WTC11 (cell line): ENCODE measurements at regions not wholly inside any gene's neighbourhood (a gene's known extent, or its start where the extent isn't known, plus 50 kb on each side); places are given as distances from the start of the nearest gene placed in this dataset.

Source experiments
- ATAC-seq: fragments of 200-7000 bp; cut with Tn5 transposase; 2 replicates; pipeline ENCODE4 v1.10.0; 2021; ENCODE audit warnings: mild to moderate bottlenecking, moderate library complexity
- CTCF ChIA-PET: fragments of 300-600 bp; sonication (Branson Sonifier 250); formaldehyde crosslinking; loops from one replicate; lab custom pipeline; 2021; ENCODE audit warnings: antibody characterized with exemption; lab: Charles Lee
- POLR2A ChIA-PET: fragments of 350-600 bp; sonication (Branson Sonifier 250); formaldehyde crosslinking; loops from one replicate; lab custom pipeline; 2021; ENCODE audit warnings: antibody characterized with exemption; lab: Charles Lee
- DNase-seq: peaks from one replicate; pipeline ENCODE4 v3.0.0; 2021; ENCODE audit warnings: low spot score
- H3K27ac Mint-ChIP-seq: 2 replicates; pipeline ENCODE4 v1.8.0; 2021; ENCODE audit warnings: mixed read lengths
- H3K27me3 Mint-ChIP-seq: 2 replicates; pipeline ENCODE4 v1.8.0; 2021; ENCODE audit warnings: low read depth, mild to moderate bottlenecking, moderate library complexity, mixed read lengths
- H3K36me3 Mint-ChIP-seq: 2 replicates; pipeline ENCODE4 v1.8.0; 2021; ENCODE audit warnings: mixed read lengths
- H3K4me1 Mint-ChIP-seq: 2 replicates; pipeline ENCODE4 v1.8.0; 2022; ENCODE audit warnings: mixed read lengths
- H3K4me3 Mint-ChIP-seq: 2 replicates; pipeline ENCODE4 v1.8.0; 2021; ENCODE audit warnings: mild to moderate bottlenecking, moderate library complexity, mixed read lengths
- H3K9me3 Mint-ChIP-seq: 2 replicates; pipeline ENCODE4 v1.8.0; 2021; ENCODE audit warnings: mixed read lengths
- CREM ChIP-seq: sonication (generic); formaldehyde crosslinking; IDR thresholded peaks from 2 replicates; pipeline ENCODE4 v1.8.1; 2022; ENCODE audit warnings: mild to moderate bottlenecking, missing genetic modification reagents, moderate library complexity
- CTCF ChIP-seq: fragments of 200-600 bp; IDR thresholded peaks from 2 replicates; pipeline ENCODE4 v1.8.0; 2022; ENCODE audit warnings: antibody characterized with exemption
- E2F1 ChIP-seq: sonication (generic); formaldehyde crosslinking; IDR thresholded peaks from 2 replicates; pipeline ENCODE4 v1.8.0; 2022; ENCODE audit warnings: mild to moderate bottlenecking, missing genetic modification reagents
- E2F4 ChIP-seq: sonication (generic); formaldehyde crosslinking; IDR thresholded peaks from 2 replicates; pipeline ENCODE4 v1.8.1; 2022; ENCODE audit warnings: low read depth, mild to moderate bottlenecking, moderate library complexity, missing genetic modification reagents, borderline replicate concordance
- FOXP1 ChIP-seq: sonication (generic); formaldehyde crosslinking; IDR thresholded peaks from 2 replicates; pipeline ENCODE4 v1.8.0; 2022; ENCODE audit warnings: missing genetic modification reagents, mild to moderate bottlenecking, moderate library complexity, borderline replicate concordance
- IRF2 ChIP-seq: sonication (generic); formaldehyde crosslinking; IDR thresholded peaks from 2 replicates; pipeline ENCODE4 v1.8.0; 2022; ENCODE audit warnings: low read depth, missing genetic modification reagents, borderline replicate concordance
- JAZF1 ChIP-seq: fragments of 250-450 bp; sonication (Bioruptor Pico); IDR thresholded peaks from 2 replicates; pipeline ENCODE4 v1.9.0; 2021; ENCODE audit warnings: moderate library complexity, mild to moderate bottlenecking, inconsistent platforms
- NFE2L1 ChIP-seq: sonication (generic); formaldehyde crosslinking; IDR thresholded peaks from 2 replicates; pipeline ENCODE4 v1.8.1; 2023; ENCODE audit warnings: missing genetic modification reagents
- NFYB ChIP-seq: sonication (generic); formaldehyde crosslinking; conservative IDR thresholded peaks from 2 replicates; pipeline ENCODE4 v1.8.0; 2022; ENCODE audit warnings: low read depth, missing genetic modification reagents
- NR1H2 ChIP-seq: sonication (generic); formaldehyde crosslinking; IDR thresholded peaks from 2 replicates; pipeline ENCODE4 v1.9.0; 2021; ENCODE audit warnings: mild to moderate bottlenecking, moderate library complexity, missing genetic modification reagents
- RELA ChIP-seq: sonication (generic); formaldehyde crosslinking; IDR thresholded peaks from 2 replicates; pipeline ENCODE4 v1.8.1; 2022; ENCODE audit warnings: missing genetic modification reagents, mild to moderate bottlenecking, borderline replicate concordance
- SMAD3 ChIP-seq: sonication (generic); formaldehyde crosslinking; IDR thresholded peaks from 2 replicates; pipeline ENCODE4 v1.8.0; 2022; ENCODE audit warnings: missing genetic modification reagents, mild to moderate bottlenecking, borderline replicate concordance
- SOX15 ChIP-seq: fragments of 250-450 bp; sonication (Bioruptor Pico); IDR thresholded peaks from 2 replicates; pipeline ENCODE4 v1.9.0; 2021; ENCODE audit warnings: mild to moderate bottlenecking
- SP1 ChIP-seq: sonication (generic); formaldehyde crosslinking; conservative IDR thresholded peaks from 2 replicates; pipeline ENCODE4 v1.8.1; 2022; ENCODE audit warnings: missing genetic modification reagents
- TEAD1 ChIP-seq: sonication (generic); formaldehyde crosslinking; IDR thresholded peaks from 2 replicates; pipeline ENCODE4 v1.8.0; 2022; ENCODE audit warnings: mild to moderate bottlenecking, missing genetic modification reagents
- ZBTB21 ChIP-seq: sonication (generic); formaldehyde crosslinking; IDR thresholded peaks from 2 replicates; pipeline ENCODE4 v1.8.1; 2023; ENCODE audit warnings: mild to moderate bottlenecking, missing genetic modification reagents, borderline replicate concordance
- ZNF121 ChIP-seq: sonication (generic); formaldehyde crosslinking; IDR thresholded peaks from 2 replicates; pipeline ENCODE4 v1.8.0; 2023; ENCODE audit warnings: missing genetic modification reagents
- ZNF423 ChIP-seq: fragments of 250-450 bp; sonication (Bioruptor Pico); IDR thresholded peaks from 2 replicates; pipeline ENCODE4 v2.1.2; 2022; ENCODE audit warnings: mild to moderate bottlenecking, moderate library complexity
- TF ChIP-seq, protein P1 (sequence below): sonication (generic); formaldehyde crosslinking; IDR thresholded peaks from 2 replicates; pipeline ENCODE4 v1.8.0; 2022; ENCODE audit warnings: mild to moderate bottlenecking, missing genetic modification reagents
- TF ChIP-seq, protein P2 (sequence below): fragments of 250-450 bp; sonication (Bioruptor Pico); IDR thresholded peaks from 2 replicates; pipeline ENCODE4 v1.9.0; 2021; ENCODE audit warnings: mild to moderate bottlenecking, borderline replicate concordance
- TF ChIP-seq, protein P3 (sequence below): fragments of 250-450 bp; sonication (Bioruptor Pico); IDR thresholded peaks from 2 replicates; pipeline ENCODE4 v2.1.2; 2022; ENCODE audit warnings: mild to moderate bottlenecking, moderate library complexity
- TF ChIP-seq, protein P4 (sequence below): sonication (generic); formaldehyde crosslinking; IDR thresholded peaks from 2 replicates; pipeline ENCODE4 v1.8.1; 2022; ENCODE audit warnings: low read depth, missing genetic modification reagents, borderline replicate concordance

- Mint-ChIP-seq H3K9me3 (peaks cover 9% of the 10 kb centered on the region), H3K36me3 (peaks cover 3% of the 10 kb centered on the region; the same call in 1 of the 2 replicates), H3K27me3 (peaks cover 3% of the 10 kb centered on the region), H3K27ac (no peak overlapping the region; the same call in 1 of the 2 replicates), H3K4me3 (no peak overlapping the region), H3K4me1 (peaks cover 42% of the 10 kb centered on the region)
- ChIA-PET POLR2A (no interaction called here), CTCF (no interaction called here)
- TF ChIP-seq E2F1 (CRISPR knock-in tag) (no peak), RELA (CRISPR knock-in tag) (no peak), CTCF (no peak), SP1 (CRISPR knock-in tag) (no peak), NFYB (CRISPR knock-in tag) (no peak), SOX15 (no peak), FOXP1 (CRISPR knock-in tag) (no peak), TEAD1 (no peak), ZNF423 (CRISPR knock-in tag) (no peak), IRF2 (CRISPR knock-in tag) (no peak), NFE2L1 (CRISPR knock-in tag) (no peak), NR1H2 (CRISPR knock-in tag) (no peak), SMAD3 (CRISPR knock-in tag) (no peak), JAZF1 (no peak)
- TF ChIP-seq, protein P1, sequence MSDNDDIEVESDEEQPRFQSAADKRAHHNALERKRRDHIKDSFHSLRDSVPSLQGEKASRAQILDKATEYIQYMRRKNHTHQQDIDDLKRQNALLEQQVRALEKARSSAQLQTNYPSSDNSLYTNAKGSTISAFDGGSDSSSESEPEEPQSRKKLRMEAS, result no peak
- TF ChIP-seq, protein P2, sequence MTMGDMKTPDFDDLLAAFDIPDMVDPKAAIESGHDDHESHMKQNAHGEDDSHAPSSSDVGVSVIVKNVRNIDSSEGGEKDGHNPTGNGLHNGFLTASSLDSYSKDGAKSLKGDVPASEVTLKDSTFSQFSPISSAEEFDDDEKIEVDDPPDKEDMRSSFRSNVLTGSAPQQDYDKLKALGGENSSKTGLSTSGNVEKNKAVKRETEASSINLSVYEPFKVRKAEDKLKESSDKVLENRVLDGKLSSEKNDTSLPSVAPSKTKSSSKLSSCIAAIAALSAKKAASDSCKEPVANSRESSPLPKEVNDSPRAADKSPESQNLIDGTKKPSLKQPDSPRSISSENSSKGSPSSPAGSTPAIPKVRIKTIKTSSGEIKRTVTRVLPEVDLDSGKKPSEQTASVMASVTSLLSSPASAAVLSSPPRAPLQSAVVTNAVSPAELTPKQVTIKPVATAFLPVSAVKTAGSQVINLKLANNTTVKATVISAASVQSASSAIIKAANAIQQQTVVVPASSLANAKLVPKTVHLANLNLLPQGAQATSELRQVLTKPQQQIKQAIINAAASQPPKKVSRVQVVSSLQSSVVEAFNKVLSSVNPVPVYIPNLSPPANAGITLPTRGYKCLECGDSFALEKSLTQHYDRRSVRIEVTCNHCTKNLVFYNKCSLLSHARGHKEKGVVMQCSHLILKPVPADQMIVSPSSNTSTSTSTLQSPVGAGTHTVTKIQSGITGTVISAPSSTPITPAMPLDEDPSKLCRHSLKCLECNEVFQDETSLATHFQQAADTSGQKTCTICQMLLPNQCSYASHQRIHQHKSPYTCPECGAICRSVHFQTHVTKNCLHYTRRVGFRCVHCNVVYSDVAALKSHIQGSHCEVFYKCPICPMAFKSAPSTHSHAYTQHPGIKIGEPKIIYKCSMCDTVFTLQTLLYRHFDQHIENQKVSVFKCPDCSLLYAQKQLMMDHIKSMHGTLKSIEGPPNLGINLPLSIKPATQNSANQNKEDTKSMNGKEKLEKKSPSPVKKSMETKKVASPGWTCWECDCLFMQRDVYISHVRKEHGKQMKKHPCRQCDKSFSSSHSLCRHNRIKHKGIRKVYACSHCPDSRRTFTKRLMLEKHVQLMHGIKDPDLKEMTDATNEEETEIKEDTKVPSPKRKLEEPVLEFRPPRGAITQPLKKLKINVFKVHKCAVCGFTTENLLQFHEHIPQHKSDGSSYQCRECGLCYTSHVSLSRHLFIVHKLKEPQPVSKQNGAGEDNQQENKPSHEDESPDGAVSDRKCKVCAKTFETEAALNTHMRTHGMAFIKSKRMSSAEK (CRISPR knock-in tag), result no peak
- TF ChIP-seq, protein P3, sequence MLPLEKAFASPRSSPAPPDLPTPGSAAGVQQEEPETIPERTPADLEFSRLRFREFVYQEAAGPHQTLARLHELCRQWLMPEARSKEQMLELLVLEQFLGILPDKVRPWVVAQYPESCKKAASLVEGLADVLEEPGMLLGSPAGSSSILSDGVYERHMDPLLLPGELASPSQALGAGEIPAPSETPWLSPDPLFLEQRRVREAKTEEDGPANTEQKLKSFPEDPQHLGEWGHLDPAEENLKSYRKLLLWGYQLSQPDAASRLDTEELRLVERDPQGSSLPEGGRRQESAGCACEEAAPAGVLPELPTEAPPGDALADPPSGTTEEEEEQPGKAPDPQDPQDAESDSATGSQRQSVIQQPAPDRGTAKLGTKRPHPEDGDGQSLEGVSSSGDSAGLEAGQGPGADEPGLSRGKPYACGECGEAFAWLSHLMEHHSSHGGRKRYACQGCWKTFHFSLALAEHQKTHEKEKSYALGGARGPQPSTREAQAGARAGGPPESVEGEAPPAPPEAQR (CRISPR knock-in tag), result no peak
- ATAC-seq (no peak), DNase-seq (no peak)
Measured at GRCh38 chr9:87340391-87340790, 157.3 kb upstream of the DAPK1 start.

DNA sequence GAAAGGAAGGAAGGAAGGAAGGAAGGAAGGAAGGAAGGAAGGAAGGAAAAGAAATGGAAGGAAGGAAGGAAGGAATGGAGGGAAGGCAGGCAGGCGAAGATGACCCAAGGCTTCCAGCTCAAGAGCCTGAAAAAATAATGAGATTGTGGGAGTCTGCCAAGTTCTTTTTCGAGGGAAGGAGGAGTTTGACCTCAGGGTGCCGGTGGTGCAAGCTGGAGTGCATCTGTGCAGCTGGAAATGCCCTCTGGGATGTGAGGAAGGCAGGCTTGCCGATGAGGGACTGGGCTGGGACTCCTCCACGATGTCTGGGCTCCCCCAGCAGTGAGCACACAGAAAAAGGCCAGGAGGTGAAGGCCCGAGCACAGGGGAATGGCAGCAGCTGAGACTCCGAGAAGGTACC lies 154.9 kb upstream of the DAPK1 start:
- Mint-ChIP-seq H3K4me1 (peaks cover 42% of the 10 kb centered on the region), H3K27ac (peak overlapping the region; percentile 37; the same call in 1 of the 2 replicates), H3K4me3 (no peak overlapping the region), H3K9me3 (peaks cover 9% of the 10 kb centered on the region), H3K36me3 (peaks cover 3% of the 10 kb centered on the region; the same call in 1 of the 2 replicates), H3K27me3 (peaks cover 3% of the 10 kb centered on the region)
- TF ChIP-seq E2F4 (CRISPR knock-in tag) (no peak), ZBTB21 (CRISPR knock-in tag) (no peak), ZNF121 (CRISPR knock-in tag) (no peak), CREM (CRISPR knock-in tag) (no peak)
- TF ChIP-seq, protein P4, sequence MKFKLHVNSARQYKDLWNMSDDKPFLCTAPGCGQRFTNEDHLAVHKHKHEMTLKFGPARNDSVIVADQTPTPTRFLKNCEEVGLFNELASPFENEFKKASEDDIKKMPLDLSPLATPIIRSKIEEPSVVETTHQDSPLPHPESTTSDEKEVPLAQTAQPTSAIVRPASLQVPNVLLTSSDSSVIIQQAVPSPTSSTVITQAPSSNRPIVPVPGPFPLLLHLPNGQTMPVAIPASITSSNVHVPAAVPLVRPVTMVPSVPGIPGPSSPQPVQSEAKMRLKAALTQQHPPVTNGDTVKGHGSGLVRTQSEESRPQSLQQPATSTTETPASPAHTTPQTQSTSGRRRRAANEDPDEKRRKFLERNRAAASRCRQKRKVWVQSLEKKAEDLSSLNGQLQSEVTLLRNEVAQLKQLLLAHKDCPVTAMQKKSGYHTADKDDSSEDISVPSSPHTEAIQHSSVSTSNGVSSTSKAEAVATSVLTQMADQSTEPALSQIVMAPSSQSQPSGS (CRISPR knock-in tag), result no peak
- ATAC-seq (no peak), DNase-seq (no peak)
- POLR2A ChIA-PET, result no interaction called here
- CTCF ChIA-PET, result interaction anchor here (0.9 to 1.1 kb wide), 3 partner anchors 31 to 450 kb away, joined by 3 read pairs; no protein-coding TSS in a partner anchor
